HepG2 (cell line): ENCODE measurements at regions not wholly inside any gene's neighbourhood (a gene's known extent, or its start where the extent isn't known, plus 50 kb on each side); places are given as distances from the start of the nearest gene placed in this dataset.

ENCODE experiments used
- ATAC-seq: fragments of 200-7000 bp; cut with Tn5 transposase; 3 replicates; pipeline ENCODE4 v1.9.1; 2020; ENCODE audit warnings: mild to moderate bottlenecking, moderate library complexity
- BruUV-seq: library from RNA; stranded (reverse); fragments of 400-500 nt; replicated peaks from 2 replicates; lab custom pipeline; 2021; lab: Mats Ljungman, UMichigan
- CTCF ChIA-PET: fragments of 300-600 bp; formaldehyde crosslinking; extraction: SDS; loops from one replicate; lab custom pipeline; 2021; ENCODE audit warnings: low total read pairs, inconsistent platforms, low intra/inter-chr PET ratio; lab: Yijun Ruan, JAX
- POLR2A ChIA-PET: fragments of 350-600 bp; sonication (Branson Sonifier 250); formaldehyde crosslinking; loops from one replicate; lab custom pipeline; 2020; ENCODE audit warnings: antibody characterized with exemption, inconsistent platforms; lab: Yijun Ruan, JAX
- DNase-seq: peaks from one replicate; pipeline ENCODE4 v3.0.0-alpha.2; 2015; ENCODE audit warnings: low spot score
- FAIRE-seq: peaks from 3 replicates; lab custom pipeline; 2011; peaks lifted over from hg19 to GRCh38; lab: Jason Lieb, UNC
- H2AFZ ChIP-seq: one replicate; pipeline ENCODE4 v1.6.1; 2011; ENCODE audit warnings: low read length, inconsistent platforms
- H3K27ac ChIP-seq: fragments of 300-600 bp; 3 replicates; pipeline ENCODE4 v1.8.0; 2011; ENCODE audit warnings: mixed run types, mild to moderate bottlenecking, mixed read lengths, low read length, inconsistent platforms; ENCODE audit not compliant: insufficient read depth; ENCODE audit errors: extremely low read length
- H3K27me3 ChIP-seq, 2 experiments: fragments of 200-600 bp in 1 of 2; 2 replicates in 1 of 2; 3 replicates in 1 of 2; pipeline versions ENCODE4 v1.6.0 to v1.8.0; 2011; ENCODE audit warnings: low read length in 2 of 2, mild to moderate bottlenecking in 2 of 2, moderate library complexity in 2 of 2, inconsistent platforms in 1 of 2; ENCODE audit not compliant: insufficient read depth in 2 of 2, control insufficient read depth in 1 of 2
- H3K36me3 ChIP-seq, 2 experiments: fragments of 200-600 bp in 1 of 2; replicated peaks in 1 of 2; 2 replicates in 1 of 2; 3 replicates in 1 of 2; pipeline versions ENCODE4 v1.5.1 to v1.8.0; 2011; ENCODE audit warnings: low read length in 2 of 2, inconsistent platforms in 1 of 2; ENCODE audit not compliant: insufficient read depth in 2 of 2, control insufficient read depth in 1 of 2
- H3K4me1 ChIP-seq: 2 replicates; pipeline ENCODE4 v1.5.1; 2012; ENCODE audit warnings: low read length, inconsistent platforms; ENCODE audit not compliant: insufficient read depth
- H3K4me2 ChIP-seq: 2 replicates; pipeline ENCODE4 v1.6.0; 2011; ENCODE audit warnings: low read depth, low read length, inconsistent platforms
- H3K4me3 ChIP-seq, 3 experiments: fragments of 200-600 bp in 1 of 3; sonication (generic), shearing (Covaris generic) in 1 of 3; replicated peaks in 1 of 3; 2 replicates each; pipeline ENCODE4 v1.5.1; 2011 to 2016; ENCODE audit warnings: low read length in 3 of 3, inconsistent platforms in 2 of 3, low read depth in 2 of 3, mild to moderate bottlenecking in 2 of 3, control low read depth in 1 of 3, mixed read lengths in 1 of 3; ENCODE audit not compliant: insufficient read depth in 1 of 3
- H3K79me2 ChIP-seq: one replicate; pipeline ENCODE4 v1.6.1; 2011; ENCODE audit warnings: low read length, inconsistent platforms; ENCODE audit not compliant: insufficient read depth
- H3K9ac ChIP-seq: 2 replicates; pipeline ENCODE4 v1.6.0; 2011; ENCODE audit warnings: mild to moderate bottlenecking, low read depth, low read length, inconsistent platforms; ENCODE audit not compliant: insufficient read depth
- H3K9me3 ChIP-seq: 2 replicates; pipeline ENCODE4 v1.5.1; 2012; ENCODE audit warnings: mild to moderate bottlenecking, low read length
- H4K20me1 ChIP-seq: 2 replicates; pipeline ENCODE4 v1.6.0; 2011; ENCODE audit warnings: inconsistent platforms, mild to moderate bottlenecking, low read length, moderate library complexity; ENCODE audit not compliant: insufficient read depth
- BORCS8-MEF2B ChIP-seq: sonication (generic); formaldehyde crosslinking; IDR thresholded peaks from 2 replicates; pipeline ENCODE4 v1.8.0; 2022; ENCODE audit warnings: mild to moderate bottlenecking, missing genetic modification reagents
- ELF1 ChIP-seq: sonication (generic); formaldehyde crosslinking; IDR thresholded peaks from 2 replicates; pipeline ENCODE4 v1.4.0; 2020; ENCODE audit warnings: missing genetic modification reagents
- ERF ChIP-seq: IDR thresholded peaks from 2 replicates; pipeline ENCODE4 v1.6.1; 2018; ENCODE audit warnings: missing biosample characterization, missing genetic modification reagents
- NFE2L2 ChIP-seq: fragments of 150-350 bp; IDR thresholded peaks from 2 replicates; pipeline ENCODE4 v1.6.1; 2014; ENCODE audit warnings: low read length
- NFKBIZ ChIP-seq: IDR thresholded peaks from 2 replicates; pipeline ENCODE4 v1.6.1; 2018; ENCODE audit warnings: missing genetic modification reagents, missing compliant biosample characterization
- ZNF12 ChIP-seq: sonication (generic); formaldehyde crosslinking; IDR thresholded peaks from 2 replicates; pipeline ENCODE4 v1.5.0; 2020; ENCODE audit warnings: missing genetic modification reagents
- ZNF572 ChIP-seq: sonication (generic); formaldehyde crosslinking; IDR thresholded peaks from 2 replicates; pipeline ENCODE4 v1.5.1; 2020; ENCODE audit warnings: mild to moderate bottlenecking, missing genetic modification reagents
- ZNF747 ChIP-seq: sonication (generic); formaldehyde crosslinking; IDR thresholded peaks from 2 replicates; pipeline ENCODE4 v1.8.1; 2023; ENCODE audit warnings: missing genetic modification reagents, mild to moderate bottlenecking, borderline replicate concordance
- WGBS: methylation state at CpG from one replicate; pipeline ENCODE4 v1.1.6; 2017; ENCODE audit warnings: low lambda C conversion rate; 5-methylcytosine and 5-hydroxymethylcytosine counted together
- in situ Hi-C: cut with HindIII; loops from 2 replicates; pipeline ENCODE4 v1.10.0; 2017; ENCODE audit warnings: low pct_unique_long_range_greater_than_20kb; ENCODE audit not compliant: extremely low pct_ligation_motif_present
- intact Hi-C: fragments of 100-400 bp; cut with micrococcal nuclease; formaldehyde crosslinking; loops from one replicate; pipeline ENCODE4 v1.10.0; 2022; ENCODE audit not compliant: unreplicated experiment
- TF ChIP-seq, protein P1 (sequence below): IDR thresholded peaks from 2 replicates; pipeline ENCODE4 v1.6.1; 2018; ENCODE audit warnings: missing genetic modification reagents
- TF ChIP-seq, protein P2 (sequence below): sonication (generic); formaldehyde crosslinking; IDR thresholded peaks from 2 replicates; pipeline ENCODE4 v1.4.0; 2020; ENCODE audit warnings: missing genetic modification reagents
- TF ChIP-seq, protein P3 (sequence below): sonication (generic); formaldehyde crosslinking; IDR thresholded peaks from 2 replicates; pipeline ENCODE4 v1.4.0; 2020; ENCODE audit warnings: mild to moderate bottlenecking, missing genetic modification reagents

DNA sequence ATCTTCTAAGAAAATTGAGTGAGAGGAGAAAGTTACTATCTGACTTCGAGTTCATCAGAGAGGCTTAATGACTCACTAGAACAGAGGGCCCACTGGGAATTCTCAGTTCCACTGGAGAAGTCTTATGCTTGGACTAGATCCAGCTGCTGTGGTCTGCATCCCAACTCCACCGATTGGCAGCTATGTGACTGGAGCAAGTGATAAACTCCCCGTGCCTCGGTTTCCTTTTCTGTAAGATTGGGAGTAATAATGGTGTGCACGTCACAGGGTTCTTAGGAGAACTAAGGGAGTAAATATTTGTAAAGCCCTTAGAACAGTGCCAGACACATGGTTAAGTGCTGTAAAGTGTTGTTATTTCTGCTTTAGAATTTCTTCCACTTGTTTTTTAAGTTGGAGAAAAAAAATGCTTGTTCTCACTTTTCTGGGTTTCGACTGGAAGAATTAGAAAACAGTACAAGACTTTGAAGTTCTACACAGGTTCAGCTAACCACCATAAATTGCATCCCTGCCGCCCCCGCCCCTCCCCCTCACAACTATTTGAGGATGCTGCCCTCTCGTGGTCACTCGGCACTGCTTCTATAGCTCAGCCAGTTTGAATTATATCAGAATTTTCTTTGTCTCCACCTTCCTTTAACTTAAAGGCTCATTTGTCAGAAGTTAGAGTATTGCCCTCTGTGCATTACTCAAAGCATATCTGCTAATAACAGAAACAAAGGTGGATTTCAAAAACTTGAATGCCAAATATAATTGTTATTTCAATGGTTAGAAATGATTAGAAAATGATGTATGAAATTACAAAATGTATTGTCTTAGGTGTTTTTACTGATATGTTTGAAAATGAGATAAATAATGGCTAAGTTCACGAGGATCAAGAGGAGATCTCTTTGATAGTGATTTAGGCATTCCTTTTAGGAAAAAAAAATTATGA is 95.0 kb upstream of the IFNGR1 start:
- Histone ChIP-seq H3K36me3 (no peaks in the 10 kb centered on the region), H2AFZ (no peak overlapping the region), H3K4me2 (peak overlapping the region; percentile 50), H3K4me1 (peaks cover 37% of the 10 kb centered on the region), H3K79me2 (no peaks in the 10 kb centered on the region), H3K27ac (peak overlapping the region; percentile 30), H3K4me3 (no peak overlapping the region; a peak in 1 of 6 replicates), H3K9ac (no peak overlapping the region), H3K9me3 (no peaks in the 10 kb centered on the region), H3K27me3 (no peaks in the 10 kb centered on the region), H4K20me1 (no peaks in the 10 kb centered on the region)
- ATAC-seq (peak; percentile 87), DNase-seq (peak; percentile 71), FAIRE-seq (no peak)
- intact Hi-C loops (loop anchor here (1.0 to 2.0 kb wide), 7 partner anchors 43 to 327 kb away; partner anchors contain the start of gene IFNGR1), in situ Hi-C loops (loop anchor here (10.0 kb wide), 1 partner anchor 219 kb away; no protein-coding TSS in a partner anchor)
- 19% methylated on average over 11 of the region's 11 CpGs for WGBS
- POLR2A ChIA-PET, result interaction anchor here (0.6 to 2.1 kb wide), 5 partner anchors 12 to 220 kb away, joined by 3 to 37 read pairs (median 3); no protein-coding TSS in a partner anchor
- CTCF ChIA-PET, result interaction anchor here (0.9 to 2.4 kb wide), 10 partner anchors 28 to 328 kb away, joined by 3 to 16 read pairs (median 5); no protein-coding TSS in a partner anchor
- BruUV-seq, result no TSS peak
- TF ChIP-seq, protein P1, sequence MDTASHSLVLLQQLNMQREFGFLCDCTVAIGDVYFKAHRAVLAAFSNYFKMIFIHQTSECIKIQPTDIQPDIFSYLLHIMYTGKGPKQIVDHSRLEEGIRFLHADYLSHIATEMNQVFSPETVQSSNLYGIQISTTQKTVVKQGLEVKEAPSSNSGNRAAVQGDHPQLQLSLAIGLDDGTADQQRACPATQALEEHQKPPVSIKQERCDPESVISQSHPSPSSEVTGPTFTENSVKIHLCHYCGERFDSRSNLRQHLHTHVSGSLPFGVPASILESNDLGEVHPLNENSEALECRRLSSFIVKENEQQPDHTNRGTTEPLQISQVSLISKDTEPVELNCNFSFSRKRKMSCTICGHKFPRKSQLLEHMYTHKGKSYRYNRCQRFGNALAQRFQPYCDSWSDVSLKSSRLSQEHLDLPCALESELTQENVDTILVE, result 0 out of 2 replicates have a peak, but pooled peaks have one; percentile 49
- TF ChIP-seq NFE2L2 (no peak), ERF (no peak), BORCS8-MEF2B (no peak), ELF1 (no peak), ZNF747 (no peak), ZNF572 (CRISPR knock-in tag) (no peak), ZNF12 (CRISPR knock-in tag) (no peak), NFKBIZ (CRISPR knock-in tag) (0 out of 2 replicates have a peak, but pooled peaks have one; percentile 37)
- TF ChIP-seq, protein P2, sequence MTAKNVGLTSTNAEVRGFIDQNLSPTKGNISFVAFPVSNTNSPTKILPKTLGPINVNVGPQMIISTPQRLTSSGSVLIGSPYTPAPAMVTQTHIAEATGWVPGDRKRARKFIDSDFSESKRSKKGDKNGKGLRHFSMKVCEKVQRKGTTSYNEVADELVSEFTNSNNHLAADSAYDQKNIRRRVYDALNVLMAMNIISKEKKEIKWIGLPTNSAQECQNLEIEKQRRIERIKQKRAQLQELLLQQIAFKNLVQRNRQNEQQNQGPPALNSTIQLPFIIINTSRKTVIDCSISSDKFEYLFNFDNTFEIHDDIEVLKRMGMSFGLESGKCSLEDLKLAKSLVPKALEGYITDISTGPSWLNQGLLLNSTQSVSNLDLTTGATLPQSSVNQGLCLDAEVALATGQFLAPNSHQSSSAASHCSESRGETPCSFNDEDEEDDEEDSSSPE (CRISPR knock-in tag), result no peak
- TF ChIP-seq, protein P3, sequence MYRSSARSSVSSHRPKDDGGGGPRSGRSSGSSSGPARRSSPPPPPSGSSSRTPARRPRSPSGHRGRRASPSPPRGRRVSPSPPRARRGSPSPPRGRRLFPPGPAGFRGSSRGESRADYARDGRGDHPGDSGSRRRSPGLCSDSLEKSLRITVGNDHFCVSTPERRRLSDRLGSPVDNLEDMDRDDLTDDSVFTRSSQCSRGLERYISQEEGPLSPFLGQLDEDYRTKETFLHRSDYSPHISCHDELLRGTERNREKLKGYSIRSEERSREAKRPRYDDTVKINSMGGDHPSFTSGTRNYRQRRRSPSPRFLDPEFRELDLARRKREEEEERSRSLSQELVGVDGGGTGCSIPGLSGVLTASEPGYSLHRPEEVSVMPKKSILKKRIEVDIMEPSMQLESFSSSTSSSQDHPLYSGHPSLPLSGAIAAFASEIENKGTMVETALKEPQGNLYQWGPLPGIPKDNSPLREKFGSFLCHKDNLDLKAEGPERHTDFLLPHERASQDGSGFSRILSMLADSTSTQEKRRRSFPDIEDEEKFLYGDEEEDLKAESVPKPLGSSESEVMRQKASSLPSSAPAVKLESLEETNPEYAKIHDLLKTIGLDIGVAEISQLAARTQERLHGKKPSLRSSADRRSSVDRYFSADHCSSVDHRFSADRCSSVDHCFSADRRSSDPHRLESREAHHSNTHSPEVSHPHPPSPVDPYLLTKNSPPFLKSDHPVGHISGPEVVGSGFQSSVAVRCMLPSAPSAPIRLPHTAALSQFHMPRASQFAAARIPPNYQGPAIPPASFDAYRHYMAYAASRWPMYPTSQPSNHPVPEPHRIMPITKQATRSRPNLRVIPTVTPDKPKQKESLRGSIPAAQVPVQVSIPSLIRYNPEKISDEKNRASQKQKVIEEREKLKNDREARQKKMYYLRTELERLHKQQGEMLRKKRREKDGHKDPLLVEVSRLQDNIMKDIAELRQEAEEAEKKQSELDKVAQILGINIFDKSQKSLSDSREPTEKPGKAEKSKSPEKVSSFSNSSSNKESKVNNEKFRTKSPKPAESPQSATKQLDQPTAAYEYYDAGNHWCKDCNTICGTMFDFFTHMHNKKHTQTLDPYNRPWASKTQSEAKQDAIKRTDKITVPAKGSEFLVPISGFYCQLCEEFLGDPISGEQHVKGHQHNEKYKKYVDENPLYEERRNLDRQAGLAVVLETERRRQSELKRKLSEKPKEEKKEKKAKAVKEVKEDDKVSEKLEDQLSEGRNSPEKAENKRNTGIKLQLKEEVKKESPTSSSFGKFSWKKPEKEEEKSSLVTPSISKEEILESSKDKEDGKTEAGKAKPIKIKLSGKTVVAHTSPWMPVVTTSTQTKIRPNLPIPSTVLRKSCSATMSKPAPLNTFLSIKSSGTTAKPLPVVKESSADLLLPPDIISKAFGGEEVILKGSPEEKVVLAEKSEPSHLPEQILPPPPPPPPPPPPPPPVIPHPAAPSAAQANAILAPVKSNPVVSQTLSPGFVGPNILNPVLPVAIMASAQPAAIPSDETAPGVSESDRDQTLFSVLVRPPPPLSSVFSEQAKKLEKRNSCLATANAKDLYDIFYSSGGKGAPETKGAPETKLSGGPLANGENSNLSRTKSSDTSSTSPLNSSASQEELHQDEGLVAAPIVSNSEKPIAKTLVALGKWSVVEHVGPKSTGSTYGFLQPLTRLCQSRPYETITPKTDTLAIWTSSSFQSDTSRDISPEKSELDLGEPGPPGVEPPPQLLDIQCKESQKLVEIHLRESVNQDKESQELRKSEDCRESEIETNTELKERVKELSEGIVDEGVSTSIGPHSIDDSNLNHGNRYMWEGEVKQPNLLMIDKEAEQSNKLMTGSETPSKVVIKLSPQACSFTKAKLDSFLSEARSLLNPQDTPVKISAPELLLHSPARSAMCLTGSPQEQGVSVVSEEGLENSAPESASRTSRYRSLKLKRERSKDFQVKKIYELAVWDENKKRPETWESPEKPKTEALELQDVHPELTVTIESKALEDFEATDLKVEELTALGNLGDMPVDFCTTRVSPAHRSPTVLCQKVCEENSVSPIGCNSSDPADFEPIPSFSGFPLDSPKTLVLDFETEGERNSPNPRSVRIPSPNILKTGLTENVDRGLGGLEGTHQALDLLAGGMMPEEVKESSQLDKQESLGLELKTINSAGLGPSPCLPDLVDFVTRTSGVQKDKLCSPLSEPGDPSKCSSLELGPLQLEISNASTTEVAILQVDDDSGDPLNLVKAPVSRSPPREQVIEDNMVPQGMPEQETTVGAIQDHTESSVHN (CRISPR knock-in tag), result no peak
